Caco-2 (cell line): ENCODE measurements at regions not wholly inside any gene's neighbourhood (a gene's known extent, or its start where the extent isn't known, plus 50 kb on each side); places are given as distances from the start of the nearest gene placed in this dataset.

Experiments
- BruUV-seq: library from RNA; stranded (reverse); fragments of 400-500 nt; replicated peaks from 2 replicates; lab custom pipeline; 2021; lab: Mats Ljungman, UMichigan
- CTCF ChIA-PET: fragments of 300-600 bp; sonication (Branson Sonifier 250); formaldehyde crosslinking; loops from one replicate; lab custom pipeline; 2022; ENCODE audit warnings: antibody characterized with exemption; lab: Charles Lee
- POLR2A ChIA-PET: fragments of 300-600 bp; sonication (Branson Sonifier 250); formaldehyde crosslinking; loops from one replicate; lab custom pipeline; 2022; ENCODE audit warnings: antibody characterized with exemption; lab: Charles Lee
- DNase-seq, 2 experiments: peaks; one replicate each; pipeline versions ENCODE4 v3.0.0 to v3.0.0-alpha.2; 2020 to 2022
- H3K27me3 ChIP-seq: replicated peaks from 2 replicates; pipeline ENCODE4 v1.6.0; 2011; ENCODE audit warnings: low read length; ENCODE audit not compliant: control insufficient read depth, insufficient read depth
- H3K36me3 ChIP-seq: 2 replicates; pipeline ENCODE4 v1.5.1; 2011; ENCODE audit warnings: low read length; ENCODE audit not compliant: control insufficient read depth, insufficient read depth
- H3K4me1 ChIP-seq: fragments of 250-450 bp; sonication (Bioruptor Pico); 2 replicates; pipeline ENCODE4 v1.5.1; 2020; ENCODE audit warnings: mild to moderate bottlenecking
- H3K4me3 ChIP-seq: 2 replicates; pipeline ENCODE4 v1.5.1; 2011; ENCODE audit warnings: low read depth, mild to moderate bottlenecking, control low read depth, low read length
- H3K9me3 ChIP-seq: fragments of 250-450 bp; sonication (Bioruptor Pico); 2 replicates; pipeline ENCODE4 v1.5.1; 2020; ENCODE audit warnings: mild to moderate bottlenecking, moderate library complexity
- H3K27ac Mint-ChIP-seq: one replicate; pipeline ENCODE4 v1.8.0; 2022; ENCODE audit warnings: mixed read lengths; ENCODE audit not compliant: unreplicated experiment
- H3K27me3 Mint-ChIP-seq: one replicate; pipeline ENCODE4 v1.8.0; 2022; ENCODE audit warnings: mixed read lengths; ENCODE audit not compliant: insufficient read depth, unreplicated experiment
- H3K36me3 Mint-ChIP-seq: one replicate; pipeline ENCODE4 v1.8.0; 2022; ENCODE audit warnings: mild to moderate bottlenecking, mixed read lengths; ENCODE audit not compliant: insufficient read depth, unreplicated experiment
- H3K4me1 Mint-ChIP-seq: one replicate; pipeline ENCODE4 v1.8.0; 2022; ENCODE audit warnings: low read depth, mixed read lengths; ENCODE audit not compliant: unreplicated experiment
- H3K4me3 Mint-ChIP-seq: one replicate; pipeline ENCODE4 v1.8.0; 2022; ENCODE audit warnings: mild to moderate bottlenecking, moderate library complexity, mixed read lengths; ENCODE audit not compliant: unreplicated experiment
- H3K9me3 Mint-ChIP-seq: one replicate; pipeline ENCODE4 v1.8.0; 2022; ENCODE audit warnings: mixed read lengths; ENCODE audit not compliant: unreplicated experiment
- CTCF ChIP-seq, 2 experiments: fragments of 200-600 bp in 1 of 2; IDR thresholded peaks; 1 replicate in 1 of 2; 2 replicates in 1 of 2; pipeline versions ENCODE4 v1.5.1 to v1.8.0; 2011 to 2022; ENCODE audit warnings: antibody characterized with exemption in 1 of 2, control low read depth in 1 of 2, inconsistent platforms in 1 of 2, low read depth in 1 of 2, low read length in 1 of 2, mild to moderate bottlenecking in 1 of 2, moderate library complexity in 1 of 2; ENCODE audit not compliant: insufficient read depth in 1 of 2, severe bottlenecking in 1 of 2, unreplicated experiment in 1 of 2
- intact Hi-C: fragments of 100-400 bp; cut with micrococcal nuclease; formaldehyde crosslinking; loops from one replicate; pipeline ENCODE4 v1.10.0; 2022; ENCODE audit not compliant: unreplicated experiment

DNA sequence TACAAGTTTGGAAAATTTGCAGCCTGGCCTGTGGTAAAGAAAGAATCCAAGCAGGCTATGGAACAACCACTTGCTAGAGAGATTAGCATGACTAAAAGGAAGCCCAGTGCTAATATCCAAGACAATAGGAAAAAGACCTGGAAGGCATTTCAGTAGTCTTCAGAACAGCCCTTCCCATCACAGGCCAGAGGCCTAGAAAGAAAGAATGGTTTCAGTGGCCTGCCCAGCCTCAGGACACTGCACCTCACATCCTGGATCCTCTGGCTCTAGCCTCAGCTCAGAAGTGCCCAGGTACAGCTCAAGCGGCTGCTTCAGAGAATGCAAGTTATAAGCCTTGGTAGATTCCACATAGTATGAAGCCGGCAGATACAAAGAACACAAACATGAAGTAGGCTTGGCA is 449.8 kb upstream of the AR start:
- no peaks in the 10 kb centered on the region for H3K36me3 ChIP-seq
- ChIA-PET POLR2A (no interaction called here), CTCF (no interaction called here)
- no peak overlapping the region for H3K27ac Mint-ChIP-seq
- intact Hi-C loops = no loop called here
- BruUV-seq = no TSS peak
- no peaks in the 10 kb centered on the region for H3K36me3 Mint-ChIP-seq
- no peaks in the 10 kb centered on the region for H3K27me3 ChIP-seq
- H3K27me3 Mint-ChIP-seq = no peaks in the 10 kb centered on the region
- H3K4me1 ChIP-seq = no peaks in the 10 kb centered on the region
- H3K9me3 ChIP-seq = no peaks in the 10 kb centered on the region
- TF ChIP-seq CTCF (IDR thresholded peaks at IDR 0.05; ENCODE audit: insufficient read depth in 1 of 2, low read depth in 1 of 2, low read length in 1 of 2, severe bottlenecking in 1 of 2, unreplicated experiment in 1 of 2) = no peak
- H3K9me3 Mint-ChIP-seq = no peaks in the 10 kb centered on the region
- no peak overlapping the region for H3K4me3 Mint-ChIP-seq
- H3K4me3 ChIP-seq = no peak overlapping the region
- no peaks in the 10 kb centered on the region for H3K4me1 Mint-ChIP-seq
- DNase-seq = no peak

DNA sequence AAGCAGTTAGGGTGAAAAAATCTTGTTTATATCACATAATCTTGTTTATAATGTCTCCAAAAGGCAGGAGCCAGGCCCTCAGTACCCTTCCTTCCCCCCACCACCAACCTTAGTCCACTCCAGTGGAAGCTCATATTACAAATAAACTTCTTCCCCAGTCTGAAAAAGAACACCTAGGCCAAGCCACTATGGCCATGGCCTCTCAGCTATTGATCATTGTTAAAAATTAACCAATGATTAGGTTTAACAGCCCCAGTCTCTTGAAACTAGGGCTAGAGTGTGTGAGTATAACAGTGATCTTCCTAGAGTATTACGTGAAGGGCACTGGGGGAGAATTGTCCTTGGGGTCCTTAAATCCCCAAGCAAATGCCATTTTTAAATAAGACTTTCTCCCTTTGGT is 411.9 kb upstream of the EDA2R start:
- POLR2A ChIA-PET = no interaction called here
- intact Hi-C loops = no loop called here
- no peaks in the 10 kb centered on the region for H3K4me1 ChIP-seq
- DNase-seq = no peak
- H3K36me3 Mint-ChIP-seq = no peaks in the 10 kb centered on the region
- H3K27ac Mint-ChIP-seq = no peak overlapping the region
- no TSS peak for BruUV-seq
- H3K4me3 Mint-ChIP-seq = no peak overlapping the region
- no peaks in the 10 kb centered on the region for H3K27me3 Mint-ChIP-seq
- H3K9me3 ChIP-seq = no peaks in the 10 kb centered on the region
- H3K4me3 ChIP-seq = no peak overlapping the region
- no peaks in the 10 kb centered on the region for H3K9me3 Mint-ChIP-seq
- H3K27me3 ChIP-seq = no peaks in the 10 kb centered on the region
- H3K36me3 ChIP-seq = no peaks in the 10 kb centered on the region
- H3K4me1 Mint-ChIP-seq = no peaks in the 10 kb centered on the region
- TF ChIP-seq CTCF (IDR thresholded peaks at IDR 0.05; ENCODE audit: insufficient read depth in 1 of 2, low read depth in 1 of 2, low read length in 1 of 2, severe bottlenecking in 1 of 2, unreplicated experiment in 1 of 2) = no peak
- CTCF ChIA-PET = no interaction called here

GRCh38 chrX:67044866-67045265 is 406.0 kb upstream of the EDA2R start:
- DNase-seq = no peak
- no peaks in the 10 kb centered on the region for H3K36me3 Mint-ChIP-seq
- H3K27ac Mint-ChIP-seq = no peak overlapping the region
- H3K4me1 ChIP-seq = no peaks in the 10 kb centered on the region
- H3K9me3 Mint-ChIP-seq = no peaks in the 10 kb centered on the region
- H3K27me3 ChIP-seq = no peaks in the 10 kb centered on the region
- intact Hi-C loops = no loop called here
- no peak overlapping the region for H3K4me3 Mint-ChIP-seq
- no peaks in the 10 kb centered on the region for H3K27me3 Mint-ChIP-seq
- BruUV-seq = no TSS peak
- H3K4me3 ChIP-seq = no peak overlapping the region
- ChIA-PET CTCF (no interaction called here), POLR2A (no interaction called here)
- H3K9me3 ChIP-seq = no peaks in the 10 kb centered on the region
- no peaks in the 10 kb centered on the region for H3K4me1 Mint-ChIP-seq
- no peaks in the 10 kb centered on the region for H3K36me3 ChIP-seq
- TF ChIP-seq CTCF (IDR thresholded peaks at IDR 0.05; ENCODE audit: insufficient read depth in 1 of 2, low read depth in 1 of 2, low read length in 1 of 2, severe bottlenecking in 1 of 2, unreplicated experiment in 1 of 2) = no peak
